ENCODE measurements at regions not wholly inside any gene's neighbourhood (a gene's known extent, or its start where the extent isn't known, plus 50 kb on each side); places are given as distances from the start of the nearest gene placed in this dataset.

GRCh38 chrX:96575011-96575410 is 109.6 kb upstream of the DIAPH2 start:
- no peak for TF ChIP-seq CTCF (IDR thresholded peaks at IDR 0.05; ENCODE audit: insufficient read depth, low read depth, low read length)
- CTCF ChIA-PET, result no interaction called here
- POLR2A ChIA-PET, result no interaction called here
- H3K36me3 ChIP-seq (ENCODE audit: control insufficient read depth, insufficient read depth, low read length), result no peaks in the 10 kb centered on the region
- H3K27me3 ChIP-seq (ENCODE audit: control insufficient read depth, insufficient read depth, low read length), result no peaks in the 10 kb centered on the region
- DNase-seq (ENCODE audit: low read depth), result no peak
- no peak overlapping the region for H3K4me3 ChIP-seq (ENCODE audit: low read depth, low read length)

GRCh38 chrX:96576368-96576767 is 108.3 kb upstream of the DIAPH2 start:
- DNase-seq (ENCODE audit: low read depth), result no peak
- TF ChIP-seq CTCF (IDR thresholded peaks at IDR 0.05; ENCODE audit: insufficient read depth, low read depth, low read length), result no peak
- CTCF ChIA-PET, result no interaction called here

GRCh38 chrX:96578781-96579180 is 105.9 kb upstream of the DIAPH2 start:
- H3K36me3 ChIP-seq (ENCODE audit: control insufficient read depth, insufficient read depth, low read length), result no peaks in the 10 kb centered on the region
- ChIA-PET POLR2A (no interaction called here), CTCF (no interaction called here)
- no peaks in the 10 kb centered on the region for H3K27me3 ChIP-seq (ENCODE audit: control insufficient read depth, insufficient read depth, low read length)
- no peak overlapping the region for H3K4me3 ChIP-seq (ENCODE audit: low read depth, low read length)
- DNase-seq (ENCODE audit: low read depth), result no peak
- no peak for TF ChIP-seq CTCF (IDR thresholded peaks at IDR 0.05; ENCODE audit: insufficient read depth, low read depth, low read length)

More at GRCh38 chrX:96576368-96576767, 108.3 kb upstream of the DIAPH2 start:
- H3K4me3 ChIP-seq (ENCODE audit: low read depth, low read length), result no peak overlapping the region
- H3K27me3 ChIP-seq (ENCODE audit: control insufficient read depth, insufficient read depth, low read length), result no peaks in the 10 kb centered on the region
- H3K36me3 ChIP-seq (ENCODE audit: control insufficient read depth, insufficient read depth, low read length), result no peaks in the 10 kb centered on the region
- POLR2A ChIA-PET, result no interaction called here

GRCh38 chrX:96579252-96579651 is 105.4 kb upstream of the DIAPH2 start:
- Histone ChIP-seq H3K27me3 (ENCODE audit: control insufficient read depth, insufficient read depth, low read length) (no peaks in the 10 kb centered on the region), H3K36me3 (ENCODE audit: control insufficient read depth, insufficient read depth, low read length) (no peaks in the 10 kb centered on the region), H3K4me3 (ENCODE audit: low read depth, low read length) (no peak overlapping the region)
- ChIA-PET CTCF (no interaction called here), POLR2A (no interaction called here)
- no peak for DNase-seq (ENCODE audit: low read depth)
- no peak for TF ChIP-seq CTCF (IDR thresholded peaks at IDR 0.05; ENCODE audit: insufficient read depth, low read depth, low read length)

DNA sequence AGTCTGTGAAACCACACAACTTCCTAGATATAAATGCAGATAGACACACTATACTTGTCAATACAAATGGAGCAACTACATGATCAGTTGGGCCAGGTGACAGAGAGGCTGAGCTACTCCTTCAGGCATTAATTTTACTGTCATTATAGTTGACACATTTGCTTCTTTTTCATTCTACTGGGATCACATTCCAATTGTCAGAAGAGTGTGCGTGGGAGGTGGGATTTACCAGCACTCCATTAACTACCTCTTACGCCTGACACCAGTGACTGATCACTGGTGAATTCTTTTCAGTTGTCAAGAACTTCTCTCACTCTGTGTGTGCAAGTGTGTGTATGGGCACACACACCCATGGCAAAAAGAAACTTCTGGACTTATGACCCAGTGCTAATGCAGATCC is 94.2 kb upstream of the DIAPH2 start:
- POLR2A ChIA-PET, result no interaction called here
- CTCF ChIA-PET, result no interaction called here
- DNase-seq (ENCODE audit: low read depth), result no peak
- no peaks in the 10 kb centered on the region for H3K36me3 ChIP-seq (ENCODE audit: control insufficient read depth, insufficient read depth, low read length)
- TF ChIP-seq CTCF (IDR thresholded peaks at IDR 0.05; ENCODE audit: insufficient read depth, low read depth, low read length), result no peak
- H3K27me3 ChIP-seq (ENCODE audit: control insufficient read depth, insufficient read depth, low read length), result no peaks in the 10 kb centered on the region
- no peak overlapping the region for H3K4me3 ChIP-seq (ENCODE audit: low read depth, low read length)
